ENCODE measurements at regions not wholly inside any gene's neighbourhood (a gene's known extent, or its start where the extent isn't known, plus 50 kb on each side); places are given as distances from the start of the nearest gene placed in this dataset.
A peak's percentile ranks its signal among the peaks of the same experiment; 100 is the strongest.
"Not testable (repeated sequence)": the region's sequence is repeated elsewhere in the genome, so short reads cannot be mapped to it uniquely, and the experiment has no call there.

GRCh38 chr6:57708061-57708460 is 390.6 kb downstream of the PRIM2 start:
- H3K4me1 ChIP-seq (ENCODE audit: control insufficient read depth in 2 of 2, insufficient read depth in 2 of 2, low read length in 1 of 2); H3K9me3 ChIP-seq (ENCODE audit: control insufficient read depth in 2 of 2, insufficient read depth in 1 of 2, low read depth in 1 of 2, low read length in 1 of 2); H3K4me3 ChIP-seq (ENCODE audit: low read depth in 1 of 2, low read length in 2 of 2); H3K36me3 ChIP-seq (ENCODE audit: control insufficient read depth in 2 of 2, insufficient read depth in 2 of 2, low read length in 1 of 2); H3K27me3 ChIP-seq (ENCODE audit: control insufficient read depth in 1 of 2, insufficient read depth in 2 of 2, low read length in 2 of 2); H3K27ac ChIP-seq (ENCODE audit: low read depth in 2 of 2, low read length in 1 of 2): not testable (repeated sequence)

- 41 to 50% methylated on average over 1 of the region's 2 CpGs for WGBS, 2 donors
Measured at GRCh38 chr6:57722546-57722945, 405.1 kb downstream of the PRIM2 start.

GRCh38 chr6:57723815-57724401 is 406.5 kb downstream of the PRIM2 start:
- not testable (repeated sequence) for H3K27ac ChIP-seq (ENCODE audit: low read depth in 2 of 2, low read length in 1 of 2); H3K4me1 ChIP-seq (ENCODE audit: control insufficient read depth in 2 of 2, insufficient read depth in 2 of 2, low read length in 1 of 2); H3K4me3 ChIP-seq (ENCODE audit: low read depth in 1 of 2, low read length in 2 of 2); H3K27me3 ChIP-seq (ENCODE audit: control insufficient read depth in 1 of 2, insufficient read depth in 2 of 2, low read length in 2 of 2); H3K36me3 ChIP-seq (ENCODE audit: control insufficient read depth in 2 of 2, insufficient read depth in 2 of 2, low read length in 1 of 2); H3K9me3 ChIP-seq (ENCODE audit: control insufficient read depth in 2 of 2, insufficient read depth in 1 of 2, low read depth in 1 of 2, low read length in 1 of 2)
- 76 to 85% methylated on average over 10 of the region's 10 CpGs for WGBS, 2 donors

More at GRCh38 chr6:57722546-57722945, 405.1 kb downstream of the PRIM2 start:
- not testable (repeated sequence) for H3K36me3 ChIP-seq (ENCODE audit: control insufficient read depth in 2 of 2, insufficient read depth in 2 of 2, low read length in 1 of 2); H3K27ac ChIP-seq (ENCODE audit: low read depth in 2 of 2, low read length in 1 of 2); H3K4me3 ChIP-seq (ENCODE audit: low read depth in 1 of 2, low read length in 2 of 2); H3K27me3 ChIP-seq (ENCODE audit: control insufficient read depth in 1 of 2, insufficient read depth in 2 of 2, low read length in 2 of 2); H3K9me3 ChIP-seq (ENCODE audit: control insufficient read depth in 2 of 2, insufficient read depth in 1 of 2, low read depth in 1 of 2, low read length in 1 of 2); H3K4me1 ChIP-seq (ENCODE audit: control insufficient read depth in 2 of 2, insufficient read depth in 2 of 2, low read length in 1 of 2)

GRCh38 chr6:57729407-57729806 is 412.0 kb downstream of the PRIM2 start:
- not testable (repeated sequence) for H3K36me3 ChIP-seq (ENCODE audit: control insufficient read depth in 2 of 2, insufficient read depth in 2 of 2, low read length in 1 of 2); H3K4me1 ChIP-seq (ENCODE audit: control insufficient read depth in 2 of 2, insufficient read depth in 2 of 2, low read length in 1 of 2); H3K4me3 ChIP-seq (ENCODE audit: low read depth in 1 of 2, low read length in 2 of 2); H3K9me3 ChIP-seq (ENCODE audit: control insufficient read depth in 2 of 2, insufficient read depth in 1 of 2, low read depth in 1 of 2, low read length in 1 of 2); H3K27me3 ChIP-seq (ENCODE audit: control insufficient read depth in 1 of 2, insufficient read depth in 2 of 2, low read length in 2 of 2); H3K27ac ChIP-seq (ENCODE audit: low read depth in 2 of 2, low read length in 1 of 2)
- 42 to 59% methylated on average over 1 of the region's 2 CpGs for WGBS, 2 donors

GRCh38 chr6:57730726-57731125 is 413.3 kb downstream of the PRIM2 start:
- H3K27me3 ChIP-seq (ENCODE audit: control insufficient read depth in 1 of 2, insufficient read depth in 2 of 2, low read length in 2 of 2); H3K4me1 ChIP-seq (ENCODE audit: control insufficient read depth in 2 of 2, insufficient read depth in 2 of 2, low read length in 1 of 2); H3K36me3 ChIP-seq (ENCODE audit: control insufficient read depth in 2 of 2, insufficient read depth in 2 of 2, low read length in 1 of 2); H3K9me3 ChIP-seq (ENCODE audit: control insufficient read depth in 2 of 2, insufficient read depth in 1 of 2, low read depth in 1 of 2, low read length in 1 of 2); H3K27ac ChIP-seq (ENCODE audit: low read depth in 2 of 2, low read length in 1 of 2); H3K4me3 ChIP-seq (ENCODE audit: low read depth in 1 of 2, low read length in 2 of 2): not testable (repeated sequence)
- 63 to 64% methylated on average over 4 of the region's 4 CpGs for WGBS, 2 donors

GRCh38 chr6:57747716-57748115 is 430.3 kb downstream of the PRIM2 start:
- H3K27me3 ChIP-seq (ENCODE audit: control insufficient read depth in 1 of 2, insufficient read depth in 2 of 2, low read length in 2 of 2); H3K4me1 ChIP-seq (ENCODE audit: control insufficient read depth in 2 of 2, insufficient read depth in 2 of 2, low read length in 1 of 2); H3K9me3 ChIP-seq (ENCODE audit: control insufficient read depth in 2 of 2, insufficient read depth in 1 of 2, low read depth in 1 of 2, low read length in 1 of 2); H3K27ac ChIP-seq (ENCODE audit: low read depth in 2 of 2, low read length in 1 of 2); H3K36me3 ChIP-seq (ENCODE audit: control insufficient read depth in 2 of 2, insufficient read depth in 2 of 2, low read length in 1 of 2); H3K4me3 ChIP-seq (ENCODE audit: low read depth in 1 of 2, low read length in 2 of 2): not testable (repeated sequence)
- WGBS, 2 donors, result 83 to 88% methylated on average over 4 to 5 of the region's 5 CpGs

- not testable (repeated sequence) for H3K36me3 ChIP-seq (ENCODE audit: control insufficient read depth in 2 of 2, insufficient read depth in 2 of 2, low read length in 1 of 2); H3K4me3 ChIP-seq (ENCODE audit: low read depth in 1 of 2, low read length in 2 of 2); H3K27me3 ChIP-seq (ENCODE audit: control insufficient read depth in 1 of 2, insufficient read depth in 2 of 2, low read length in 2 of 2); H3K27ac ChIP-seq (ENCODE audit: low read depth in 2 of 2, low read length in 1 of 2); H3K9me3 ChIP-seq (ENCODE audit: control insufficient read depth in 2 of 2, insufficient read depth in 1 of 2, low read depth in 1 of 2, low read length in 1 of 2); H3K4me1 ChIP-seq (ENCODE audit: control insufficient read depth in 2 of 2, insufficient read depth in 2 of 2, low read length in 1 of 2)
- WGBS, 2 donors, result 80 to 88% methylated on average over 1 of the region's 1 CpG
Measured at GRCh38 chr6:57759850-57760249, 442.4 kb downstream of the PRIM2 start.

- 8 to 10% methylated on average over 25 of the region's 25 CpGs for WGBS, 2 donors
- H3K4me1 ChIP-seq (ENCODE audit: control insufficient read depth in 2 of 2, insufficient read depth in 2 of 2, low read length in 1 of 2); H3K4me3 ChIP-seq (ENCODE audit: low read depth in 1 of 2, low read length in 2 of 2); H3K9me3 ChIP-seq (ENCODE audit: control insufficient read depth in 2 of 2, insufficient read depth in 1 of 2, low read depth in 1 of 2, low read length in 1 of 2); H3K27me3 ChIP-seq (ENCODE audit: control insufficient read depth in 1 of 2, insufficient read depth in 2 of 2, low read length in 2 of 2); H3K27ac ChIP-seq (ENCODE audit: low read depth in 2 of 2, low read length in 1 of 2); H3K36me3 ChIP-seq (ENCODE audit: control insufficient read depth in 2 of 2, insufficient read depth in 2 of 2, low read length in 1 of 2): not testable (repeated sequence)
Measured at GRCh38 chr6:57792720-57793397, 475.4 kb downstream of the PRIM2 start.

- not testable (repeated sequence) for H3K27ac ChIP-seq (ENCODE audit: low read depth in 2 of 2, low read length in 1 of 2)
Measured at GRCh38 chr6:57793398-57793762, 475.9 kb downstream of the PRIM2 start.

GRCh38 chr6:57799703-57800479 is 482.5 kb downstream of the PRIM2 start:
- H3K4me3 ChIP-seq (ENCODE audit: low read depth in 1 of 2, low read length in 2 of 2), result peak overlapping the region in 1 of 2 donors; percentile 1
- H3K27ac ChIP-seq (ENCODE audit: low read depth in 2 of 2, low read length in 1 of 2), result not testable (repeated sequence)
- WGBS, 2 donors, result 10% methylated on average over 38 of the region's 38 CpGs

More at GRCh38 chr6:57793398-57793762, 475.9 kb downstream of the PRIM2 start:
- 12 to 19% methylated on average over 9 of the region's 9 CpGs for WGBS, 2 donors
- not testable (repeated sequence) for H3K36me3 ChIP-seq (ENCODE audit: control insufficient read depth in 2 of 2, insufficient read depth in 2 of 2, low read length in 1 of 2); H3K4me1 ChIP-seq (ENCODE audit: control insufficient read depth in 2 of 2, insufficient read depth in 2 of 2, low read length in 1 of 2); H3K27me3 ChIP-seq (ENCODE audit: control insufficient read depth in 1 of 2, insufficient read depth in 2 of 2, low read length in 2 of 2); H3K4me3 ChIP-seq (ENCODE audit: low read depth in 1 of 2, low read length in 2 of 2); H3K9me3 ChIP-seq (ENCODE audit: control insufficient read depth in 2 of 2, insufficient read depth in 1 of 2, low read depth in 1 of 2, low read length in 1 of 2)

More at GRCh38 chr6:57799703-57800479, 482.5 kb downstream of the PRIM2 start:
- not testable (repeated sequence) for H3K36me3 ChIP-seq (ENCODE audit: control insufficient read depth in 2 of 2, insufficient read depth in 2 of 2, low read length in 1 of 2); H3K27me3 ChIP-seq (ENCODE audit: control insufficient read depth in 1 of 2, insufficient read depth in 2 of 2, low read length in 2 of 2); H3K4me1 ChIP-seq (ENCODE audit: control insufficient read depth in 2 of 2, insufficient read depth in 2 of 2, low read length in 1 of 2); H3K9me3 ChIP-seq (ENCODE audit: control insufficient read depth in 2 of 2, insufficient read depth in 1 of 2, low read depth in 1 of 2, low read length in 1 of 2)
